SHP77 (cell line): ENCODE measurements at regions not wholly inside any gene's neighbourhood (a gene's known extent, or its start where the extent isn't known, plus 50 kb on each side); places are given as distances from the start of the nearest gene placed in this dataset.
A peak's percentile ranks its signal among the peaks of the same experiment; 100 is the strongest.

ENCODE experiments used
- DNase-seq, 2 experiments: peaks; one replicate each; lab custom pipeline; 2025; lab: John Stamatoyannopoulos, UW

DNA sequence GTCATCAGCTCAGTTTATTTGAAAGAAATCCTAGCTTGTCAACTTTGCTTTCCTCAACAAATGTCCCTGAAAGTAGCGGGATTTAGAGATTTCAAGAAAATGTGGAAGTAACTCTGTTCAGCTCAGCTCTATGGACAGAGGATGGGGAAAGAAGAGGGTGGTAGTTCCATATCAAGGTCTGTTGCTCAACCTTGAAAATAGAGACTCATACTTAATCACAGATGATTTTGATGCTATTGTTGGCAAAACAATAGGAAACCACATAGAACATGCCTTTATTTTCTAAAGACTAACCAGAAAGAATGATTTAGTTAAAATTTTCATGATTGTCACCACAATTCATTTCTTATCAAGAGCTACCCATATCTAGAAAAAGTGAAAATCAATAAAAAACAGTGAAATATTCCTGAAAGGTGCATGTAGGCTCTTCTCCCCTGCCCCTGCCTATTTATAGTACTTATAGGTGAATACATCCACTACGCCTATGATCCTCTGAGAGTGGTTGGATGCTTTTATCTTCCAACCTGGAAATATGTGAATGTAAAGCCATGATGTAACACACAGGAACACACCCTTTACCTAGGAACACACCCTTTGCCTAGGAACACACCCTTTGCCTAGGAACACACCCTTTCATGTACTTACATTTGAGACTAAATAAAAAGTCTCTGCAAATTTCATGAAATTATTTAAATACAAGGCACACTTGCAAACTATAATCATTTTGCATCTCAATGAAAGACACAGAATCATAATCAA is 65.8 kb downstream of the ETAA1 start:
- DNase-seq, result peak in 1 of 2 experiments; percentile 28

DNA sequence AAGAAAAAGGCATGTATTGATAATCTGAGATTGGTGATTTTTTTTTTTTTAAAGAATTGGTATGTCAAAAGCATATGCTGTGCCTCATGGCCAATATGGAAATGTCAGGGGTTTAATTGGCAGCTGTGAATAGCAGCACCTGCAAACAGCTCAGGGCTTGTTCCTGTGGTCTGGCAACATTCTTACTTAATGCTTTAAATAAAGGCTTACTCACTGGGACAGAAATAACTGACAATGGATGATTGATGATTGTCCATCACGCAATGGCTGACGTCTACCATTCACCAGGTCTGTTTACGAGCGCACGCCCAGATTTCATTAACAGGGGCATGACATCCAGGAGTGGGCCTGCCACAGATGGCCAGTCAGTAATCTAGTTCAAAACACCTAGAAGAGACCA is 66.7 kb downstream of the ETAA1 start:
- DNase-seq, result peak; percentile 96 to 97

GRCh38 chr2:67465623-67466022 is 68.5 kb downstream of the ETAA1 start:
- DNase-seq, result no peak

DNA sequence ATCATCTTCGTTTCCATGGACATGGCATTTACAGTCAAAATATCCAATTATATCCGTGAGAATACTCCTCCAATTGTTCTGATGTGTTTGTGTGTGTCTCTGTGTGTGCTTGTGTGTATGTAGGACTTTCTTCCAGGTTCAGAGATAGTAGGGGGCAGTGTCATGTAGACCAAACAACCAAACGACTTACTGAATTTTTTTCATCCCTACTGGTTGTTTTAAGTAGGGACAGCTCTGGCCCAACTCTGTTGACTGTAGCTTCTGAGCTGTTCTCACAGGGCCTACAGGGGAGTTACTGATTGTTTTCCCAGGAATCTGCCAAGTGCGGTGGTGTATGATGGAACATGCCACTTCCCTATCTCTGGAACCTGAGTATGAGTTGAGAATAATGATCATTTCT is 69.6 kb downstream of the ETAA1 start:
- DNase-seq, result no peak

GRCh38 chr2:67471681-67472080 is 74.5 kb downstream of the ETAA1 start:
- no peak for DNase-seq

DNA sequence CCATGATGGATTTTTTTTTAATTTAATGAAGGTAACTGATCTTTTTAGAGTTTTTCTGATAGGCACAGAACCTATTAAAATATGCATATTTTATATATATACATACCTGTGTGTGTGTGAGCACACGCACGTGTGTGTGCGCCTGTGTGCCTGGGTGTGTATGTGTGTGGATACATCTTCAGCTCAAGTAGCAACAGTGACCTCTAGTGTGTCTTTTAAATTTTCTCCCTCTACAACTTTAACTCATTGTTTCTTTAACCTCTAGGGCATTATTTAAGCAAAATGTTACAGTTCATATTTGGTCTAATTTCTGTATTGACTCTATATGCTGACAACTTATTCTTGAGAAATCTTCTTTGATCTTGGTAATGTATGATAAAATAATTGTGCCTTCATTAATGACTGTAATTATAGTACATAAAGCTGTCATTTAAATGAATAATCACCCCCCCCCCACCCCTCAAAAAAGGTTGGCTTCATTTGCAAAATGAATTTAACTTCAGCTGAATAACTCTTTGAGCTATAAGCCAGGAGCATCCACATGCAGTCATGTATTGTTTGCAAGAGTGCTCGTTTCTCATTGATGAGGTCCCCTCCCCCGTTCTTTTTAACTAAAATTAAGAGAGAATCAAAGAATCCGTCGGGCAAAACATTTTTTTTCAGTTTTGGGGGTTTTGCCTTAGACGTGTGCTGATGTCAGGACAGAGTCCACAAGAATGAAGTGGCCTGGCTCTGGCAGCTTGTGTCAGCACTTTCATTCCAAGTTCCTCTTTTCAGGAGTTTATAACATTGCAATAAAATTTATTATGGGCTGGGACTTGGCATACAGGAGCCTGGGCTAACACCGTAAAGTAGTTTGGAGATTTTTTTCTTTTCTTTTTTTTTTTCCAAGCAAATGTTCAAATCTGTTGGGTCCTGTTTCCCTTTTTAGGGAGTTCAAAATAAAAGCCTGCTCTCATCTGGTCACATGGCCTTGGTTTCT is 80.0 kb downstream of the ETAA1 start:
- peak; percentile 49 to 53 for DNase-seq

- DNase-seq, result no peak
Observed at GRCh38 chr2:67479261-67479660, 82.1 kb downstream of the ETAA1 start.

- no peak for DNase-seq
Observed at GRCh38 chr2:67485431-67485830, 88.3 kb downstream of the ETAA1 start.

- peak; percentile 64 to 68 for DNase-seq
Observed at GRCh38 chr2:67486041-67486796, 89.1 kb downstream of the ETAA1 start.

DNA sequence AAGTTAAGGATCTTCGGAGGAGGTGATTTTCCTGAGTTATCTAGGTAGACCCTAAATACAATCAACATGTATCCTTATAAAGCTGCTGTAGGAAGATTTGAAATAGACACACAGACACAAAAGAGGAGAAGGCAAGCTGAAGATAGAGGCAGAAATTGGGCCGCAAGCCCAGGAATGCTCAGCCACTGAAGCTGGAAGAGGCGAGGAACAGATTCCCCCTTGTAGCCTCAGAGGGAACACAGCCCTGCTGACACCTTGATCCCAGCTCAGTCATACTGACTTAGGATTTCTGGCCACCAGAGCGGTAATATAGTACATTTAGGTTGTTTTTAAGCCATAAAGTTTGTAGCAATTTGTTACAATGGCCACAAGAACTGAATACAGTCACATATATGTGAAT is 90.9 kb downstream of the ETAA1 start:
- no peak for DNase-seq

- no peak for DNase-seq
Observed at GRCh38 chr2:67489396-67489795, 92.3 kb downstream of the ETAA1 start.

DNA sequence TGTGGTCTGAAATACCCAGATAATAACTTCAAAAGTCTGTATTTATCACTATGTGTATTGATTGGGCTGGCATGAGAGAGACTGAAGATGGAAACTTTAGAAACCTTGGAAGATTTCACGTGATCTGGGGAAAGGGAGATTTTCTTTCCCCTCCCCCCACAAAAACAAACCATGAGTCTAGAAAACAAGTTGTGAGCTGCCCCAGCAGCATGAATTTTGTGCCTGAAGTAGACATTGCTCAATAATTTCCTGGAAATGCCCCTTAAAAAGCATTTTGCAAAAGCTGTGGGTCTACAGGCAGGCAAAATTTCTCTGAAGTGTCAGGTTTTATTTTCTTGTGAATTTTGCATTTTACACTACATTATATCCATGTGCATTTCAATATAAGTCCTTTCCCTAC is 101.8 kb downstream of the ETAA1 start:
- no peak for DNase-seq

DNA sequence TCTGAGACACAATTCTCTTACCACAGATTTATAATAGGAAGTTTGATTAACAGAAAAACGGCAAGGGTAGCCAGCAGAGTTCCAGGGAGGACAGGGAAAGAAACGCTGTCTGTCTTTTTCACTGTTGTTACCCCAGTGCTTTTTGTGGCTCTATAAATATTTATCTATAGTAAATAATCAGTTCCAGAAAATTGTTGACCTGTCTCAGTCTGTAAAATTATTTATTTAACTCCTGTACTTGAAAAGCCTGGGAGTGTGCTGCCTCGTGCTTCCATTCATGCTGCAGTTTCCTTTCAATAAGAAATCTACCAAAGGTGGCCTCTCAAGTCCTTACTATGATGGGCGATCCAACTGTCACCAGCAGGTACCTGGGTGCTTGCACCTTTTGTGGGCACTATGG is 102.9 kb downstream of the ETAA1 start:
- no peak for DNase-seq

DNA sequence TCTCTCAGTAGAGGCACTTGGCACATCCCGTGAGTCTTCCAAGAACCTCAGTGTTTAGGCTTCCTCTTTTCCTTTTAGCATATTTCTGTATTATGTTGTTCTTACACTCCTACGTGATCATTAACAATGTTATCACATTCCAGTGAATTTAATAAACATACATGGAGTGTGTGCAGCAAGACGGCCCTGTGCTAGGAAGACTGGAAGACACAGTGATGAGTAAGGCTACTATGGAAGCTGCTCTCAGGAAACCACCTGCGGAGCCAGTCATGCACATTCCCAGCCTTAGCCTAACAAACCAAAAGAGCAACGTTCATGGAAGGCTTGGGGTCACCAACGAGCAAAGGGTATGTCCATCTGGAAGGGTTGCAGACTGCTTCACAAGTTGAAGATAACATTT is 103.4 kb downstream of the ETAA1 start:
- DNase-seq, result no peak

DNA sequence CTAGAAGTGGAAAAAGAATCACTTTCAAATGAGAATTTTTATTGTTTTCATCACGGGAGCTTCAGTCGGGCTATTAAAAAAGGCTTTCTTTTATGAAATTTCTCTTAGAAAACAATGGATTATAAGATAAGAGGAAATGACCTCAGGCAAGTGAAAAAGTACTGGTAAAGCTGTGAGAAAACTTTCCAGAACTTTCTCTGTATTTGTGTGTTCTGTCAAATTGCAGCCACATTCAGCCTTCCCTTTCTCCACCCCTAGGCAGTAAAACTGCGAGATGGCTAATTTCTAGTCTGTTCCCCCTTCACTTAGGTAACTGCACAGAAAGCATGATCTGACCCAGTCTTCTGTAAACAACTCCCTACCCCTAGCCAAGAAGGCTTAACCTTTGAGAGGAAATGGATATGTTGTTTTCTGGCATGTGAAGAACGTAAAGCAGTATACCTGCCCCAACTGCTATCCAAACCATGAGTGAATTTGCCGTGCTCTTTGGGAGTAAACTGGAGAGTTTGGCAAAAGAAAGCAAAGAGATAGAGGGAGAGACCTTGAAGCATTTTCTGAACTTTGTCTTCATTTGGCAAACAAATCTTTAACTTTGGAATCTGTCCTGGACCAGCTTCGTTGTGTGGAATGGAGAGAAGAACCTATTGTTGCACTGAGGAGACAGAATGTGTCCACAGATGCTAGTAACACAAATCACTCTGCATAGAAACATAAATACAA is 105.4 kb downstream of the ETAA1 start:
- no peak for DNase-seq

- DNase-seq, result no peak
Observed at GRCh38 chr2:67503066-67503795, 106.1 kb downstream of the ETAA1 start.

DNA sequence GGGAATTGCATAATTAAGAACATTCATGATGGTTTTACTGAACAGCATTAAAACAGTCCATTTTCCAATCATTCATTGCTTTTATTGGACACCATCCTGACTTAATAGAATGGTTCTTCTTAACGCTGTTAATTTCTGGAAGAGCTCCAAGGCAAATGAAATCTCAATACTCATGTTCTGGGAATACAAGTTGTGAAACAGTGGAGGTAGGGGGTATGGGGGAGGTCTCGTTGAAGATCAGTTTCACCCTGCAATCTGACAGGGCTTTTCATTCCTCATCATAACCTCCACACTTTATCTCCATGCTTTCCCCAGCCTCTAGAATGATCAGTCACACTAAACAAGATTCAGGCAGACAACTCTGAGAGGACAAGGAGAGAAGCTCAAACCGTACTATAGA is 113.6 kb downstream of the ETAA1 start:
- DNase-seq, result no peak

DNA sequence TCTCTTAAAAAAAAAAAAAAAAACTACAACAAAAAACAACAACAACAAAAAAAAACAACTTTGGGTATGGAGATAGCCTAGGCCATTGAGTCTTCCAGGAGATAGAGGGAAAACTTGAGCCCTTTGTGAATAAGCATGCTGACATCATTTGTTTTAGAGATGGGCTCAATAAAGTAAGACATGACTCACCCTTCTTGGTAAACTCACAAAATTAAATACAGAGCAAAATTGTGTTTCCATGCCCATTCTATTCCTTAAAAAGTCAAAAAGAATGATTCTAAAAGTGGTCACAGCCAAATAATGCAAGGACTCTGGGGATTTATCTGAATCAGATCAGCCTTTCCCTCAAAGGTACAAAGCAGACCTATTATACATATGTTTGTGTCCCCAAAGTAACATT is 117.4 kb downstream of the ETAA1 start:
- DNase-seq, result no peak

GRCh38 chr2:67515056-67515455 is 117.9 kb downstream of the ETAA1 start:
- DNase-seq, result no peak

DNA sequence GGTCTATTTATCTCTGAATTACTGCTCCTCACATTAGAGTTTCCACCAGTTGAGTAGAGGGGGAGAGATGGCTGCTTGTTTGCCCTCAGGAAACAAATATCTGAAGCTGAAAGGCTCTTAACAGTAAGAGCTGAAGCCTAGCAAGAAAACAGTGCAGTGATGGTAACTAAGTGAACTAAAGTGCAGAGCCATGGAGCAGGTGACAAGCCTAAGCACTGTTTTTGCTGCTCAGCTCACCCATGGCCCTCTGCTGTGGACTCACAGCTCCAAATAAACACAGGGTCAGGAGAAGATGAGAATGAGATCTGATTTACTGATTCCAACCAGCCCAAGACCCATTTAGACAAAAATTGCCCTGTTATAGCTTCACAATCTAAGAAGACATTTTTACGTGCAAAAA is 118.4 kb downstream of the ETAA1 start:
- peak; percentile 24 to 32 for DNase-seq

GRCh38 chr2:67516362-67516761 is 119.2 kb downstream of the ETAA1 start:
- DNase-seq, result no peak
